Glomerular visceral epithelial cell (primary cell): ENCODE measurements at regions not wholly inside any gene's neighbourhood (a gene's known extent, or its start where the extent isn't known, plus 50 kb on each side); places are given as distances from the start of the nearest gene placed in this dataset.

Experiments used
- DNase-seq: peaks from one replicate; pipeline ENCODE4 v3.0.0-alpha.2; 2016; ENCODE audit errors: extremely low spot score

- DNase-seq, result no peak
Observed at GRCh38 chr6:47117314-47117713, 75.2 kb upstream of the ADGRF1 start.

- no peak for DNase-seq
Observed at GRCh38 chr6:47116606-47117005, 74.5 kb upstream of the ADGRF1 start.

- no peak for DNase-seq
Observed at GRCh38 chr6:47116086-47116485, 74.0 kb upstream of the ADGRF1 start.

- no peak for DNase-seq
Observed at GRCh38 chr6:47114460-47114859, 72.3 kb upstream of the ADGRF1 start.

GRCh38 chr6:47112317-47112716 is 70.2 kb upstream of the ADGRF1 start:
- DNase-seq, result no peak

GRCh38 chr6:47111685-47112084 is 69.6 kb upstream of the ADGRF1 start:
- peak; percentile 42 for DNase-seq

GRCh38 chr6:47109281-47109680 is 67.1 kb upstream of the ADGRF1 start:
- DNase-seq, result no peak

GRCh38 chr6:47106721-47107197 is 64.6 kb upstream of the ADGRF1 start:
- no peak for DNase-seq

GRCh38 chr6:47106216-47106615 is 64.1 kb upstream of the ADGRF1 start:
- no peak for DNase-seq

GRCh38 chr6:47105469-47106178 is 63.5 kb upstream of the ADGRF1 start:
- DNase-seq, result no peak

- no peak for DNase-seq
Observed at GRCh38 chr6:47103931-47104330, 61.8 kb upstream of the ADGRF1 start.

- DNase-seq, result no peak
Observed at GRCh38 chr6:47102331-47102730, 60.2 kb upstream of the ADGRF1 start.

- no peak for DNase-seq
Observed at GRCh38 chr6:47098570-47098993, 56.5 kb upstream of the ADGRF1 start.

- peak; percentile 80 for DNase-seq
Observed at GRCh38 chr6:47097092-47097945, 55.2 kb upstream of the ADGRF1 start.

- no peak for DNase-seq
Observed at GRCh38 chr6:47096211-47096895, 54.2 kb upstream of the ADGRF1 start.

GRCh38 chr6:47094241-47094925 is 52.3 kb upstream of the ADGRF1 start:
- DNase-seq, result peak; percentile 20

GRCh38 chr6:47093169-47093568 is 51.0 kb upstream of the ADGRF1 start:
- no peak for DNase-seq

GRCh38 chr6:47091886-47092668 is 49.9 kb upstream of the ADGRF1 start:
- no peak for DNase-seq
